GM21367 (cell line): ENCODE measurements at regions not wholly inside any gene's neighbourhood (a gene's known extent, or its start where the extent isn't known, plus 50 kb on each side); places are given as distances from the start of the nearest gene placed in this dataset.
"Not testable (repeated sequence)": the region's sequence is repeated elsewhere in the genome, so short reads cannot be mapped to it uniquely, and the experiment has no call there.

Experiments used
- ATAC-seq: cut with Tn5 transposase; IDR thresholded peaks from one replicate; pipeline ENCODE4 v1.9.1; 2021; ENCODE audit not compliant: unreplicated experiment

DNA sequence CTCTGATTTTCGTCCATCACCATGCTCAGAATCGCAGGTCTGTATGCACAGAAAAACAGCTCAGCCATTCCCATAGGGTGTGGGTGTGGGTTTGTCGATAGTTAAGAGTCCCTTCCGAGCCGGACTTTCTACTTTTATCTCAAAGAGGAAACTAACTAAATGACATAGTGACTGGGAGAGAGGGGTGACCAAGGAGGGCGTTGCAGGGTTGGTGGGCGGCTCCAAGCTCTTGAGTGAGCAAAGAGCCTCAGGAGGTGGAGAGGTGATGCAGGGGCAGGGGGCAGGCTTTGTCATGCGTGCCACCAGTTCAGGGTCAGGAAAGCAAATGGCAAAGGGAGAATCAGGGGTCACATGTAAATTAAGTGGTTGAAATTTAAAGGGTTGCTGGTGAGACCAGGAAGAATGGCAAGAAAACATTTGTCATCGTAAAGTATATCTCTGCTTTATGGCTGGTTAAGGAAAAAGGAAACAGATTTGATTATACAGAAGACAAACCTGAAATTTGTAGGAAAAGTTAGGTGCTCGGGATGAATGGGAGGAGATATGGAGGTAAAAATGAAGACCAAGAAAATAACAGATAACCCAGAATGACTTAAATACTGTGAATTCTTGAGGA lies 249.0 kb downstream of the SETD4 start:
- ATAC-seq: no peak

GRCh38 chr21:35810431-35810970 lies 249.8 kb downstream of the SETD4 start:
- ATAC-seq: no peak

DNA sequence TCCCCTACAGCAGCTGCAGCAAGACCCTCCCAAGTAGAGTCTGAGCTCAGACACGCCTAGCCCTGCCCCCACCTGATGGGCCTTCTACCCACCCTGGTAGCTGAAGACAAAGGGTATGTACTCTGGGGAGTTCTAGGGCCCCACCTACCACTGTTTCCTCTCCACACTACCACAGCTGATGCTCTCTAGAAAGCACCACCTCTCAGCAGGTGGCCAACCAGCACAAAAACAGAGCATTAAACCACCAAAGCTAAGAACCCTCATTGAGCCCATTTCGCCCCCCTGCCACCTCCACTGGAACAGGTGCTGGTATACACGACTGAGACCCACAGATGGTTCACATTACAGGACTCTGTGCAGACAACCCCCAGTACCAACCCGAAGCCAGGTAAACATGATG lies 258.9 kb downstream of the SETD4 start:
- ATAC-seq: no peak

DNA sequence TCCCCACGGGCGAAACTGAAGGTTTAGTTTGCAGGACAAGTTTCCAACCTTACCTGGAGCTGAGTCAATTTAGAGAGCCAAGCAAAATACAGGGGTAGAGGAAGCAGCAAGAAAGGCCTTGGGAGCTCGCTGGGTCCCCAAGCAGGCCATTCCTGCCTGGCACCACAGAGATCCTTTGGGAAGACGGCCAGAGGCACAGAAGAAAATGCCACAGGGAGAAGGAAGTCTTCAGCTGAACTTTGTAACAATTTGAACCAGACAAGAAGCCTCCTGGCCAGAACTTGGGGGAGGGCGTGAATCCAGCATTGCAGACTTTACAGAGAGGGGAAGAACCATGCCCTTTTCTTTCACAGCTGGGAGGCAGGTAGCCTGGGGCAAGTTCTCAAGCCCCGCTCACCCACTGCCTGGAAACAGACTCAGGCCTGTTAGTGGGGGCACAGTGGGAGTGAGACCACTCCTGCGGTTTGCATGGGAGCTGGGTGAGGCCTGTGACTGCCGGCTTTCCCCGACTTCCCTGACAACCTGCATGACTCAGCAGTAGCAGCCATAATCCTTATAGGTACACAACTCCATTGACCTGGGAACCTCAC lies 259.4 kb downstream of the SETD4 start:
- ATAC-seq: not testable (repeated sequence)

DNA sequence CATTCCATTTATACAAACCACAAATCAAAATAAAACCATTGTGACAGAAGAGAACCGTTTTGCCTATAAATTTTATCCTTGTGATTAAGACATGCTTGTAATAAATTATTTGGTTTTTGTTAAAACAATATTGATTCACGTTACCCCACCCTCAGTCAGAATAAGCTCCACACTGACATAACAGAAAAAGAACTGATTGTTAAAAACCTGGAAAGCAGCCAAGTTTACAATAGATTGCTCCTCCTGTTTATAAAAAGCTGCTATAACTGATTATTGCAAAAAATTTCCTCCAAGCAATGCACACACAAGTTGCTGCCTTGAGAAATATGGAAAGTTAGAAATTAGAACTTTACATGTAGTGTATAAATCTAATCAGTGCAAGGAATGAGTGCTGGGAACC lies 263.5 kb downstream of the SETD4 start:
- no peak for ATAC-seq

DNA sequence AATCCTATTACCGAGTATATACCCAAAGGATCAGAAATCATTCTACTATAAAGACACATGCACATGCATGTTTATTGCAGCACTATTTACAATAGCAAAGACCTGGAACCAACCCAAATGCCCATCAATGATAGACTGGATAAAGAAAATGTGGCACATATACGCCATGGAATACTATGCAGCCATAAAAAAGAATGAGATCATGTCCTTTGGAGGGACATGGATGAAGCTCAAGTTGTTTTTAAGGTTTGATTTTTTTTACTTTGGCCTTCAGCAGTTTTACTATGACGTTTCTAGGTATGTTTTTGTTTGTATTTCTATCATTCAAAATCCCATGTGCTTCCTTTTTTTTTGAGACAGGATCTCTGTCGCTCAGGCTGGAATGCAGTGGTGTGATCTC lies 265.8 kb downstream of the SETD4 start:
- not testable (repeated sequence) for ATAC-seq

DNA sequence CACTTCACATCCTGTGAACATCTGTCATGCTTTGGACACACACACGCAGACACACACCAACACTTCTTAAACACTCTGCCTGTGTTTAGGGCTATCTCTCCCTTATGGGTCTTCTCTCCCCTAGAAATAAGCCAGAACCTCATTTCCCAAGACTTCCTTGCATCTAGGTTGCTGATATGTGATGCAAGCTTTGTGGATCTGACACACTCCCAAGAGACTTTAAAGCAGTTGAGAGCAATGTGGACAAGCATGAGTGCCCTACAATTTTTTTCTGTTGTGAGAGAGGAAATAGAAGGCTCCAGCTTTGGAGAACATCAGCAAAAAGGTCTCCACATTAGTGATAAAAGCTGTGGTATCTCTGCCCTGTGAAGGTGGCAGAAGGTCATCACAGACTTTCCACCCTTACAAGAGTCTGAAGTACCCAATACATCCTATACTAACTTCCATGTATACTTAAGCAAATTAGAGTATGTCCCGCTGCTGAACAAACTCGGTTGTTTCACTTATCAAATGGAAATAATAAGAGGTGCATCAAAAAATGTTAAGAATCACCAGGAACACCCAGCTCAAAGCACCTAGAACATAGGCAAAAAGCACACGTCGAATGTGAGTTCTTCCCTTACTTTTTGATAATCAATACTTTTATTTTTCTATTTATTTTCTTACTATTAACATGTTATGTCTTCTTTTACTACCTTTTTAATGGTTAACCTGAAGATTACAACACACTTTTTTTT lies 267.6 kb downstream of the SETD4 start:
- no peak for ATAC-seq

- ATAC-seq: no peak
Measured at GRCh38 chr21:35791541-35792325, 268.6 kb downstream of the SETD4 start.

- ATAC-seq: no peak
Measured at GRCh38 chr21:35783721-35784120, 276.6 kb downstream of the SETD4 start.

DNA sequence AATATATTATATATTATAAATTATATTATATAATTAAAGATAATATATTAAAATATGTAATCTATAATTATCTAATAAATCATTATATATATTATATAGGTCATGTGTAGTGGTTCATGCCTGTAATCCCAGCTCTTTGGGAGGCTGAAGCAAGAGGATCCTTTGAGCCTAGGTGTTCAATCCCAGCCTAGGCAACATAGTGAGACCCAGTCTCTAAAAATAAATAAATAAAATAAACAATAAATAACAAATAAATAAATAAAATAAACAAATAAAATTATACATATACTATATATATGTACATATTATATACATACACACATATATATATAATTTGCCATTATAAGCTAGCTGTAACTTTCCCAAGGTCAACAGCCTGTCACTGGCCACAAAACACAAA lies 277.7 kb downstream of the SETD4 start:
- no peak for ATAC-seq

- no peak for ATAC-seq
Measured at GRCh38 chr21:35780983-35781382, 279.3 kb downstream of the SETD4 start.

DNA sequence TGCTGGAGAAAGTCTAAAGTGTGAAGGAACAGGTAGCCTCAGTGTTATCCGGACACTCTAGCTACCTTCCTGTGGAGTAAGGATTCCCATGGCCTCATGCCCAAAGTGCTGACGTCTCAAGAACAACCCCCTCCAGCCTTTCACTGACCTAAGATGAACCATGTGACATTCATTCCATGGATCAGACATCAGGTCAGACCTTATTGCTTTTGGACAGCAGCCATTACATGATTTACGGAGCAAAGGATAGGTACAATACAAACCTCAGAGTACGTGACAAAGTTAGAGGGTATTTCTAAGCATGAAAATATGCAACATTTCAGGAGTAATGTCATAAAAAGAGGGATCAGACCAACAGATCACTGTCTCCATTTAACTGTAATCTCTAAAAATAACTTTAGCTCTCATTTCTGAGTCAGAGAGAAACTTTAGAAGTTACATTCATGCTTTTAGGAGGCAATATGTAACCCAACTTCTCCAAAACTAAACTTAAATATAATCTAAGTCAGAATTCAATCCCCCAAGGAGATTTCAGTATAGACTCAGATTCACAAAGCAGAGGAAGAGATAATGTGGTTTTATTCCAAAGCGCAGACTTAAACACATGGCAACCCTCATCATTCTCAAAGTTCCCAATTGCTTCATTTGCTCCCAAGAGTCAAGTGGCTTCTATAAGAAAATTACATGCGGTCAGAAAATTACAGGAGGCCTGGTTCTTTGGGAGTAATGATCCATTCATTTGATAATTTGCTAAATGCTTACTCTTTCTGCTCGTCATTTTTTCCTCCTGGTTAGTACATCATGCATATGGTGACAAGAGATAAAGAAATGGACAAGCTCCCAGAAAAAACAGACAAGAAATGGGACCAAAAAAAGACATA lies 280.4 kb downstream of the SETD4 start:
- no peak for ATAC-seq

- ATAC-seq: no peak
Measured at GRCh38 chr21:35779167-35779566, 281.2 kb downstream of the SETD4 start.

- no peak for ATAC-seq
Measured at GRCh38 chr21:35777081-35777480, 283.2 kb downstream of the SETD4 start.

DNA sequence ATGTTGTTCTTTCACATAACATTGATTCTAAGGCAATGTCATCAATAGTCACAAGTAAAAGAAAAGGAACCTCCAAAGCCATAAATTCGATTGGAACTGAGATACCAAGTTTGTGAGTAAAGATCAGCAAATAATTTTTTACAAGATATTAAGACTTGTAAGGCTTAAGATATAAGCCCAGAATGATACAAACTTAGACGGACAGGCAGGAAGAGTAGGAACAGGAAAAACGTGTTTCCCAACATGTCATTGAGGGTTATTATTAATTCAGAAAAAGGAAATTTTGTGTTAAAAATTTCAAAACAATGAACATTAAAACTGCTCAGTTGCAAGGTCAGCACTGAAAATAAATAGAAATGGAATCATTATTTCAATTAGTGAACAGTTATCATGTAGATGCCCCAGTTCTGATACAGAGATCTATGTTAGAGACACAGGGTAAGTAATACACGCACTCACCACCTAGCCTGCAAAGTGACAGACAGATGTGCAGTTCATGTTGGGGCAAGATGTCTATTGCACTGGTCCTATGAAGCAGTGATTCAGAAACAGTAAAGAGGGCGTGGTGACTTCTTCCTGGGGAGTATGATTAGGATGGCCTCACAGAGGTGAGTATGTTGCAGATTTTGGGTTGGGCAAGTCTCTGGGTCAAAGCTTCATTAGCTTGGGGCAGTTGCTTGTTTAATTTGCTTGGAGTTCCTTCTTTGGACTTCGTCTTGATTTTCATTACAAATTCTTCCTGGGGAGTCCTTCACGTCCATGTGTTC lies 284.4 kb downstream of the SETD4 start:
- ATAC-seq: no peak

GRCh38 chr21:35770101-35770945 lies 290.0 kb downstream of the SETD4 start:
- ATAC-seq: no peak

DNA sequence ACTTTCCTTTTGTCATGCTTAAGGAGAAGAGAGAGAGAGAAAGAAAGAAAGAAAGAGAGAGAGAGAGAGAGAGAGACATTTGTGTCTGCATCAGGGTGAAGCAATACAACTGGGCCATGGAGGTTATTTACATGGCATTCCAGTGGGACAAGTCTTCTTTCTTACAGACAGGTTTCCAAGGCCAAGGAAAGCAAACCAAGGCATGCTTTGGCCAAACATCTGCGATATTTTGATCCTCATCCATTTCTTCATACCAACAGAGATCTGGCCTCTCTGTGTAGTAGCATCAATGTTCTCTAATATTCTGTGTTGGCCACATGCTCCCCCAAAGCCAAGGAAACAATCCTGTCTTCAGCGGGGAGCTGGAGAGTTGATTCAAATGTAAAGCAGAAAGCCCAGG lies 292.1 kb downstream of the SETD4 start:
- ATAC-seq: no peak

GRCh38 chr21:35764586-35764985 lies 295.7 kb downstream of the SETD4 start:
- no peak for ATAC-seq

- no peak for ATAC-seq
Measured at GRCh38 chr21:35764077-35764476, 296.2 kb downstream of the SETD4 start.
